Myocyte (in vitro differentiated cells): ENCODE measurements at regions not wholly inside any gene's neighbourhood (a gene's known extent, or its start where the extent isn't known, plus 50 kb on each side); places are given as distances from the start of the nearest gene placed in this dataset.

Experiments used
- DNase-seq: peaks from one replicate; pipeline ENCODE4 v3.0.0-alpha.2; 2012; ENCODE audit warnings: low read depth

DNA sequence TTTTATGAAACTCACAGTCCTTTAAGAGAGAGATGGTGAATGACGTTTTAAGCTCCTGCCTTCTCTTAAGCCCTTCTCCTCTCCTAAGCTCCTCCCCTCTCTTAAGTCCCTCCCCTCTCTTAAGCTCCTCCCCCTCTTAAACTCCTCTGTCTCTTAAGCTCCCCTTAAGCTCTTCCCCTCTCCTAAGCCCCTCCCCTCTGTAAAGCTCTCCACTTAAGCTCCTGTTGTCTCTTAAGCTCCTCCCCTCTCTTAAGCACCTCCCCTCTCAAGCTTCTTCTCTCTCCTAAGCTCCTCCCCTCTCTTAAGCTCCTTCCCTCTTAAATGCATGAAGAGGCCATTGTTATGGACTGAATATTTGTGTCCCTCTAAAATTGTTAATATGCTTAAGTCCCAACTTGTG lies 1180.6 kb upstream of the AUTS2 start:
- no peak for DNase-seq

DNA sequence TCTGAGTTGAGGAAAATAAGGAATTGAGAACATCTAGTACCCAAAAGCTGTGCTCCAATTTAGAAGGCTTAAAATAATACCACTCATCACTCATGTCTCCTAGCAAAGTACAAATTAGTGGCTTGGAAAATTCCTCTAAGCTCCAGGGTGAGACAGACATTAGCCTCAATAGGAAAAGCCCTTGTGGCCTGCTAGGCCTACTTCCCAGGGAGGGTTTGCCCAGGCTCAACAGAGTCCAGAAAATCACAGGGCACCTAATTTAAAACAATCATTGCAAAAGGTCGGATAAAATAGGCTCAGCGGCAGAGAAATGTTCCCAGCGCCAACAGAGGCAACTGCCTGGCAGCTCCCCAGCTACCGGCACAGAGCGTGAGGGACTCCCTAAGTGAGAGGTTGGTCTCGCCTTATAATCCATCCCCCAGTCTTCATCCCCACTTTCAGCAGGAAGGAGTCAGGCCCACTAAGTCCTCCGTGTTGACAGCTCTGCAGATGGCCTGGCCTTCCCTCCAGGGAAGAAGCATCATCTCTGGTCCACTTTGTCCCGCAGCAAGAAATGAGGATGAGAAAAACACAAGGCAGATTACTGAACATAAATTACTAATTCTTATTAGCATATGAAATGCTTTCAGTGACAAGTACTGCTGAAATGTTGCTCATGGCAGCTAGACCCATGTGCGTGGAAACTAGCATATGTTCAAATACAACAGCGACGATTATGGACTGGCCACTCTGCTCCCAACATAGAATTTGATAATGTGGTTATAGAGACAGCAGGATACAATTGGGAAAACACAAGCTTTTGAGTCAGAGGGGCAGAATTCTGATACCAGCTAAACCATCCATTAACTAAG lies 1177.7 kb upstream of the AUTS2 start:
- no peak for DNase-seq

DNA sequence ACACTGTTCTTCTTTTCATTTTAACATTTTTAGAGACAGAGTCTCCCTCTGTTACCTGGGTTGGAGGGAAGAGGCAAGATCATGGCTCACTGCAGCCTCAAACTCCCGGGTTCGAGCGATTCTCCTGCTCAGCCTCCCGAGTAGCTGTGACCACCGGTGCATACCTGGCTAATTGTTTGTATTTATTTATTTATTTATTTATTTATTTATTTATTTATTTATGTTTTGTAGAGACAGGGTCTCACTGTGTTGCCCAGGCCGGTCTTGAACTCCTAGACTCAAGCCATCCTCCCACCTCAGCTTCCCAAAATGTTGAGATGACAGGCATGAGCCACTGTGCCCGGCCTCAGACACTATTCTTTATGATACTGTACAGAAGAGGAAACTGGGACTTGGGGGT lies 1176.6 kb upstream of the AUTS2 start:
- no peak for DNase-seq

DNA sequence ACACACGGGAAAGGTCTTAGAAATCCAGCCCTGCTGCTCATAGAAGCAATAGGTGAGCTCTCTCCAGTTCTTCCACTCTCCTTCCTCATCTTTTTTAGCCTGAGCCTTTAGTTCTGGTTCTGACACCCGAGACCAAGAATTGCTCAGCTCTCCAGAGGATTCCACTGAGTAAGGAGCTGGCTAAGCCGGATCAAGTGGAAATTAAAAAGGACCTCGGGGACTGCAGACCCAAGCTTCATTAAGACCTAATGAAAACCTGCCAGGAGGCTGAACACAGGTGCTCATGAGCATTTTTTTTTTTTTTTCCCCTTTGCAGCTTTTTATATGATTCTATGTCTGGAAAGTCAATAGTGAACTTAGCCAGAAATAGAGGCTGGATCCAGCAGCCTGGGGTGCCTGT lies 1176.0 kb upstream of the AUTS2 start:
- no peak for DNase-seq

DNA sequence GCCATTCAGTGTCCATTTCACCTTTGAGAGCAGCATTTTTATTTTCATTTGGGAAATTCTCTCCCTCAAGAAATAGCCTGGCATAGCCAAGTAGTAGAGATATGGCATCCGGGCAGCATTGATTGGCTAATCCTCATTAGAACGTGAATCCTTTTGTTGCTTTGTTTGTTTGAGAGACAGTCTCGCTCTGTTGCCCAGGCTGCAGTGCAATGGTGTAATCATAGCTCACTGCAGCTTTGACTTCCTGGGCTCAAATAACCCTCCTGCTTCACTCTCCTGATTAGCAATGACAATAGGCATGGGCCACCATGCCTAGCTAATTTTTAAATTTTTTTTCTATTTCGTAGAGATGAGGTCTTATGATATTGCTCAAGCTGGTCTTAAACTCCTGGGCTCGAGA lies 1174.9 kb upstream of the AUTS2 start:
- DNase-seq, result no peak

DNA sequence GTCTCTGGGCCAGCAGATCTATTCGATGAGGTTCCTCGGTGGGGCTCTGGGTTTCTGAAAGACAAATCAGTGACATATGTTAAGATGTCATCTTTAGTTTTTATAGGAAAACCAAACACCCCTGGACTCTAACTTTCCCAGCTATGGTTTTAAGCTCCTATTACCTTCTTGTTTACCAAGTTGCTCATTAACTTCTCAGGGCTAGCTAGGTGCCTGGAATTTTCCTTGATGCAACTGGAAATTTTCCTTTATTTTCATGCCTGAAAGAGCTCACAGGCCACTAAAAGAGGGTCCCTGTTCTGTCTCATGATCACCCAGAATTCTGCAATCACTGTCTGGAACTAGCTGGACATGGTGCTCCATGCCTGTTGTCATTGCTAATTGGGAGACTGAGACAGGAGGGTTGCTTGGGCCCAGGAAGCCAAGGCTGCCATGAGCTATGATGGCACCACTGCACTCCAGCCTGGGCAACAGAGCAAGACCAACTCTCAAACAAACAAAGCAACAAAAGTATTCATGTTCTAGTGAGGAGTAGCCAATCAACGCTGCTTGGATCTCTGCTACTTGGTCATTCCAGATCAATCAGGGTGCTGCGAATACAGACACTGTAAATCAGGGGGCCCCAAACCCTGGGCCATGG lies 1173.5 kb upstream of the AUTS2 start:
- DNase-seq, result no peak

DNA sequence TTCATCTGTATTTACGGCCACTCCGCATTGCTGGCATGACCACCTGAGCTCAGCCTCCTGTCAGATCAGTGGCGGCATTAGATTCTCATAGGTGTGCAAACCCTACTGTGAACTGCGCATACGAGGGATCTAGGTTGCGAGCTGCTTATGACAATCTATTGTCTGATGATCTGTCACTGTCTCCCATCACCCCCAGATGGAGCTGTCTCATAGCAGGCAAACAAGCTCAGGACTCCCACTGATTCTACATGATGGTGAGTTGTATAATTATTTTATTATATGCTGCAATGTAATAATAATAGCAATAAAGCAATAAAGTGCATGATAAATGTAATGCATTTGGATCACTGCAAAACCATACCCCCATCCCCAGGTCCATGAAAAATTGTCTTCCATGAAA lies 1172.9 kb upstream of the AUTS2 start:
- DNase-seq, result no peak

DNA sequence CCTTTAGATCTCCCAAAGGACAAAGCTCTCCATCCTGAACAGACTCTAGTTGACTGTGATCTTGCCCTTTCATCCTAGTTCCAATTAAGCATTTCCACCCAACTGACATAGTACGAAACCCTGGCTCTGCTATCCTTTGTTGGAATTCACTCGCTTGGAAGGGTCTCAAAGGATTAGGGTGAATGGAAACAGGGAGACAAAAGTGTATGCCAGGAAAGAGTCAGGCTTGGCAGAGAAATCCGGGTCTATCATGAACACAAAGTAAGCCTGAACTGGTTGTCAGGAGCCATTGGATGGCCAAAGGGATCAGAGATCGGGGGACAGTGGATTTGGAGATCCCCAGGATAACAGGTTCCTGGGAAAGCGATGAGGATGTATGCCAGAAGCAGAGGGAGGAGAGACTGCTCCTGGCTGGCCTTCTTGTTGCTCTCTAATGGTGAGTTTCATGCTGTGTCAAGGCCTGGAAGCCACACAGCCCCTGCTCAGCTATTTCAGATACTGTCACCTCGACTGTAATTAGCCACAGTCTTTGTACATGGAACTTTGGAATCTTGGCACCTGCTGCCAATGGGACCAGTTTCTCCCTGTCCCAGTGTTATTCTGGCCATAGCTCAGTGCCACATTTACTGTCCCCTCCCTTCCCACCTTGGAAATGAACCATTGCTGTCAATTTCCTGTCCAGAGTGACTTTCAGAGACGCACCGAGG lies 1168.7 kb upstream of the AUTS2 start:
- no peak for DNase-seq

DNA sequence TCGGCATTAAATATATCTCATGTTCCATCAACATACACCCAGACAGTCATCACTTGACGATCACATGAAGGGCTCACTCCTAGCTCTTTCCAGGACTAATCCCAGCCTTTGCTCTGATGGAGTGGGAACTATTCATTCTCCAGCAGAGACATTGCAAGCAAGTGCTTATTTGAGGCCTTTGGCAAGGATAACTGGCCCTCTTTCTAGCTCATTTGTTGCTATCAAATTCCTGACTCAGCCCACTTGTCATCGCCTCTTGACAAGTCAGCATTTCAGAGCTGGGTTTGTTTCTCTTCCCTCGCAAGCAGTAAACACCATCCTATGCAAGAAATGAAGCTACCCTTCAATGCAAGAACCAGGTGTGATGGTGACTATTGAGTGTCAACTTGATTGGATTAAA lies 1165.7 kb upstream of the AUTS2 start:
- no peak for DNase-seq

DNA sequence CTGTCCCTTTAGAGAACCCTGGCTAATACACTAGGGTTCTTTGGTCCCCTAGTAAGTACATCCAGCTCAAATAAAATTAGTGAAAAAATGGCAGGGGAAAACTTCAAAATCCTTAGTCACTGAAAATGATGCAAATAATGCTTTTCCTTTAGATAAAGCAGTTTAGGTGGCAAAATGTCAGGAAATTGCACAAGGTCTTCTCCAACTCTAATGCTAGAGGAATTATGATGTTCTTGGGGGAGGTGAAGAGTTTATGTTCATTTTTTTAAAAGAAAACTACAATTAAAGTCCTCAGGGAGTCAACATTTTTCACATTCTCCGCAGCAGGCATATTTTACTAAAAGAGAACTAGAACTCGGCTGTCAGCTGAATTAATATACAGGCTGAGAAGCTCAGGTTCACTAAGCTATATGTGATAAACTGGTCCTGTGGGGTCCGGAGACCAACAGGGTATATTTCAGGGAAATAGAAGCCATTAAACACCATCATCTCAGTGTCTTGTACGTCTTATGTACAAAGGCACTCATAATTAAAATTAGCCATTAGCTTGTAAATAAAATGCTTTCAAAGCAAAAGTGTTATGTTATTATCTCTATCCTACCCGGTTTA lies 1164.7 kb upstream of the AUTS2 start:
- no peak for DNase-seq

DNA sequence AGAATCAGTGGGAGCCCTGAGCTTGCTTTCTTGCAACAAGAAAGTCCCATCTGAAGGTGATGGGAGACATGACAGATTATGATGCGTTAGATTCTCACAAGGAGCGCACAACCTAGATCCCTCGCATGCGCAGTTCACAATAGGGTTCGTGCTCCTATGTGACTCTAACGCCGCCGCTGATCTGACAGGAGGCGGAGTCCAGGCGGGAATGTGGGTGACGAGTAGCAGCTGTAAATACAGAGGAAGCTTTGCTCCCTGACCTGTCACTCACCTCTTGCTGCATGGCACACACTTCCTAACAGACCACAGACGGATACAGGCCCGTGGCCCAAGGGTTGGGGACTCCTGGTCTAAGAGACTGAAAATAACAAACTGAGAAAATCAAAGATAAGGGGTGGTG lies 1163.4 kb upstream of the AUTS2 start:
- DNase-seq, result no peak

DNA sequence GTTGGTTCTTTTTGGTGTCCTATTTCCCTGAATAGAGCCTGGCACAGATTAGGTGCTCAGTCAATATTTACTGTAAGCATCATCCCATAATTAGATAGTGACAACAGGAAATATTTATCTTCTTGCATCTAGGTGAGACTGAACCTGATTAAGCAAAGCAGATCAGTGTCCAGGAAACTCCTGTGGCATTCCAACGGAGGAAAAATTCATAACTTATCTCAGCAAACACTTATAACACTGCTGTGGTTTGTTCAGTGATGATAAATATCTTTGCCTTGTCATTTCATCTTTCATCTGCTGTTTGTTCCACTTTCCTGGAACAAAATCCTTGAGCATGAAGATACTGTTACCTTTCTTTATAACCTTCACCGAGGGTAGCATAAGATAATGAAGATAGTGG lies 1160.3 kb upstream of the AUTS2 start:
- no peak for DNase-seq

DNA sequence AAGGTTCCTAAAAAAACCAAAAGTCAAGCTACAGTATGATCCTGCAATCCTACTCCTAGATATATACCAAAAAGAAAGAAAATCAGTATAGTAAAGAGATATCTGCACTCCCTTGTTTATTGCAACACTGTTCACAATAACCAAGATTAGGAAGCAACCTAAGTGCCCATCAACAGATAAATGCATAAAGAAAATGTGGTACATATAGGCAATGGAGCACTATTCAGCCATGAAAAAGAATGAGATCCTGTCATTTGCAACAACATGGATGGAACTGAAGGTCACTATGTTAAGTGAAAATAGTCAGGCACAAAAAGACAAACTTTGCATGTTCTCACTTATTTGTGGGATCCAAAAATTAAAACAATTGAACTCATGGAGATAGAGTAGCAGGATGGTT lies 1159.5 kb upstream of the AUTS2 start:
- DNase-seq, result no peak

DNA sequence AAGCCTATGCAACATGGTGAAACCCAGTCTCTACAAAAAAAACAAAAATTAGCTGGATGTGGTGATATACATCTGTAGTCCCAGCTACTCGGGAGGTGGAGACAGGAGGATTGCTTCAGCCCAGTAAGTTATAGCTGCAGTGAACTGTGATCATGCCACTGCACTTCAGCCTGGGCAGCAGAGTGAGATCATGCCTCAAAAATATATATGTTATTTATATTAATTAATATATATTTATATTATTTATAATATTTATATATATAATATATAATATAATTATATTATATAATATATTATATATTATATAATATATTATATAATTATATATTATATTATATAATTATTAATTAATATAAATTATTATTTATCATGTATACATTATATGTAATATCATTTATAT lies 1158.4 kb upstream of the AUTS2 start:
- DNase-seq, result no peak

DNA sequence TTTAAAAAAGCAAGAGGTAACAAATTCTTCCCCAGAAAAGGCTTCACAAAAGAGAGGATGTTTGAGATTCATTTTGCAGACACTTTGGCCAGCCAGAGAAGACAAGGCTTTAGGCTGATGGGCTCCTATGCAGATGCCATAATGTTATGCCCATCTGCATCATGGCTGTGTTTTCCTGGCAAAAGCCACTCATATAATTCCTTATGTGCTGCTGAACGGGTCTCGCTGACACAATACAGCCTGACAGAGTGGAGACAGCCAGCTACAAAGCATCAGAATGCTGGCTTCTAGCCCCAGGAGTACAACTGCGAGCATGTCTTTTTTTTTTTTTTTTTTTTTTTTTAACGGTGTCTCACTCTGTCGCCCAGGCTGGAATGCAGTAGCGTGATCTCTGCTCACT lies 1157.4 kb upstream of the AUTS2 start:
- DNase-seq, result no peak

DNA sequence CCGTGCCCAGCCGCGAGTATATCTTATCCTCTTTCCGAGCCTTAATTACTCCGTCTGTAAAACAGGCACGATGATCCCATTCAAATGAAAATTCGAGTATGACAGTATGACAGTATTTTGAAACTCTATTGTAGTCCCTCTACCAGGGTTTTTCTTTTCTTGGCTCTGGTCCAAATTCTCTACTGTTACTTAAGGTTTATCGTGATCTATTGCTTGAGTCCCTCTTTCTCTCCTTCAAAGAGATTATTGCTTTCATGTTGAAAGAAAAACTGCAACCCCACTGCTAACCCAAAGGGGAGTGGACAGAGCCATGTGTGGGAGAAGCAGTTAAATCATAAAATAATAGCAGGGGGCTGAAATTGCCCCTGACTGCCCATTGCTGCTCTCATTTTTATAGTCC lies 1156.6 kb upstream of the AUTS2 start:
- no peak for DNase-seq

DNA sequence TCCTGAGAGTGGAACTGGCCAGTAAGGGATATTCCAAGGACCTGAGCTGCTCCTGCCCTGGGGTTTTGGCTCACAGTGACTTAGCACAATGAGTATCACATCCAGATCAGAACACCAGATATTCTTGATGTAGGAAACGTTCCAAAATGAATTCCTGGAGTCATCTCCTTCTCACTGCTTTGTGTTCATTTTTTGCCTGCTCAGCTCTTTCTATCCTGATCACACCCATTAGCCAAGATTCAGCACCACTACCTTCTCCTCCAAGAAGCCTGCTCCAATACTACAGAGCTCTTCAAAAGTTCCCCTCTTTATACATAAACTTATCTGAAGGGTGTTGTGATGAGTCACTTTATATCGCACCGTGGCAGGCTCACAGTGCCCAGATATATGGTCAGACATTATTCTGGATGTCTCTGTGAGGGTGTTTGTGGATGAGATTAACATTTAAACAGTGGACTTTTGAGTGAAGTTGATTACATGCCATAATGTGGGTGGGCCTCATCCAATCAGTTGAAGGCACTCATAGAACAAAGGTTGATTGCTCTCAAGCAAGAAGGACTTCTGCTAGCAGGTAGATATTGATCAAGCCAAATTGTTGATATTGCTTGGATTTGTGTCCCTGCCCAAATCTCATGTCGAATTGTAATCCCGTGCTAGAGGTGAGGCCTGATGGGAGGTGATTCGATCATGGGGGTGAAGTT lies 1155.2 kb upstream of the AUTS2 start:
- DNase-seq, result no peak

DNA sequence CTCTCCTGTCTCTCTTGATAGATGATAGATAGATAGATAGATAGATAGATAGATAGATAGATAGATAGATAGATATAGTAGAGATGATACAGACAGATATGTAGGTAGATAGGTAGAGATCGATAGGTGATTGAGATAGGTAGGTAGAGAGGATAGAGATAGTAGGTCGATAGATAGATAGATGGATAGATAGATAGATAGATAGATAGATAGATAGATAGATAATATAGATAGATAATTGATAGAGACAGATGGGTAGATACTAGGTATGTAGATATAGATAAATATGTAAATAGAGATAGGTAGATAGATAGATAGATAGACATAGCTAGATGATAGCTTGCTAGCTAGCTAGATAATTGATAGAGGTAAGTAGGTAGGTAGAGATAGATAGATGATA lies 1154.2 kb upstream of the AUTS2 start:
- no peak for DNase-seq

DNA sequence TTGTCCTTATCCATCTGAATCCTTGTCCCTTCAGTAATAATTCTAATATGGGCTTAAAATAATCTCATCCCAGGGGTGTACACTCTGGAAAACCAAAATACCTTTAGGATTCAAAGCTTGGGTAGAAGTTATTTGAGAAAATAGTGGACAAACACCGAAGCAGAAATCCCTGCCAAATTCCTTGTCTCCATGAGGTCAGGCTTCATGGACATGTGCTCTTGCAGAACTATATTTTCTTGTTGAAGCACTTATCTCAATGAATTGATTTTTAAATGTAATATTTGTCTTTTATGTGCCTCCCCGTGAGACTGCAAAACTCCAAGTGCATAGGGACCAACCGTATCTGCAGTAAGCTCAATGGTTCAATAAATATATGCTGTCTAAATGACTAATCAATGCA lies 1153.3 kb upstream of the AUTS2 start:
- DNase-seq, result no peak

DNA sequence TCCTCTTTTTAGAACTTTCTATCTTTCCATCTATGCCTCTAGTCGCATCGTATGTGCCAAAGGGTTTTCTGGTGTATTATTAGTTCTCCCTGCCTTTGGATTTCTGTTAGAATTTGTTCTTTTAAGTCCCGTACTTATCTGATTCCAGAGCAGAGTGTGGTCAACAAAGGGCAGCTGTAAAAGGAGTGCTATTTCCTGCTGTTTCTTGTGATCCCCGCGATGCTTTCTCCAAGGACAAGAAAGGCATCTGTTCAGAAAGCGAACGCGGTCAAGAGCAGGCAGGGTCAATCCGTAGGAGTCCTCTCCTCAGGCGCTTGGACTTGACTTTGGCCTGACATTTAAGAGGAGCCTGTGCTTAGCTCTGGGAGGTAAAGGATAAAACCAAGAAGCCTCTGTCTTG lies 1152.1 kb upstream of the AUTS2 start:
- DNase-seq, result no peak

DNA sequence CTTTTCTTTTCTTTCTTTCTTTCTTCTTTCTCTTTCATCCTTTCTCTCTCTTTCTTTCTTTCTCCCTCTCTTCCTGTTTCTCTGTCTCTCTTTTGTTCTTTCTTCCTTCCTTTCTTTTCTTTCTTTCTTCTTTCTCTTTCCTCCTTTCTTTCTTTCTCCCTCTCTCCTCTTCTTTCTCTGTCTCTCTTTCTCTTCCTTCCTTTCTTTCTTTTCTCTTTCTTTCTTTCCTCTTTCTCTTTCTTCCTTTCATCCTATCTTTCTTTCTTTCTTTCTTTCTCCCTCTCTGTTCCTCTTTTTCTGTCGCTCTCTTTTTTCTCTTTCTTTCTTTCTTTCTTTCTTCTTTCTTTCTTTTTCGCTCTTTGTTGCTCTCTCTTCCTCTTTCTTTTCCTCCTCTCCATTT lies 1149.2 kb upstream of the AUTS2 start:
- no peak for DNase-seq

DNA sequence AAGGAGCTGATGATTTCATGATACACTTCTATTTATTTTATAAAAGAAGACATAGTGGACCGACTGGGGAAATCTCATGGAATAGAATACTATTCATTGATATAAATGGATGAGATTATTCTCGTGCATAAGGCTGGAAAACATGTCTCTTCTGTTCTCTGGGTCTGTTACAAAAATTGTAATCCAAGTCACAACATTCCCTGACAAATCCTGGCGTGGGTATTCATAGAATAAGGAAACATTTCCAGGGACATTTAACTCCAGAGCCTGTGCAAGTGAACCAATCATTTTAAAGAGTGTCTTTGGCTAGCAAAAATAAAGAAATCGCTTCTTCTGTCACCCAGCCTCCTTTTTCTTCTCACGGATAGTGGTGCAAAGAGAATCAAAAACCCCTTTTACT lies 1148.5 kb upstream of the AUTS2 start:
- no peak for DNase-seq
